ENCODE measurements at regions not wholly inside any gene's neighbourhood (a gene's known extent, or its start where the extent isn't known, plus 50 kb on each side); places are given as distances from the start of the nearest gene placed in this dataset.
"Not testable (repeated sequence)": the region's sequence is repeated elsewhere in the genome, so short reads cannot be mapped to it uniquely, and the experiment has no call there.

GRCh38 chr7:153627323-153627722 lies 424.9 kb upstream of the DPP6 start:
- no peak for DNase-seq (ENCODE audit: low read depth in 2 of 2)

GRCh38 chr7:153628406-153628805 lies 423.8 kb upstream of the DPP6 start:
- no peak for DNase-seq (ENCODE audit: low read depth in 2 of 2)

- no peak for DNase-seq (ENCODE audit: low read depth in 2 of 2)
These were observed 423.4 kb upstream of the DPP6 start for GRCh38 chr7:153628825-153629224.

- DNase-seq (ENCODE audit: low read depth in 2 of 2) = no peak
These were observed 413.3 kb upstream of the DPP6 start for GRCh38 chr7:153638821-153639435.

GRCh38 chr7:153640586-153640985 lies 411.6 kb upstream of the DPP6 start:
- DNase-seq (ENCODE audit: low read depth in 2 of 2) = no peak

- DNase-seq (ENCODE audit: low read depth in 2 of 2) = no peak
These were observed 411.0 kb upstream of the DPP6 start for GRCh38 chr7:153641199-153641598.

GRCh38 chr7:153642989-153643388 lies 409.2 kb upstream of the DPP6 start:
- no peak for DNase-seq (ENCODE audit: low read depth in 2 of 2)

- no peak for DNase-seq (ENCODE audit: low read depth in 2 of 2)
These were observed 394.9 kb upstream of the DPP6 start for GRCh38 chr7:153657182-153657800.

- no peak for DNase-seq (ENCODE audit: low read depth in 2 of 2)
These were observed 377.1 kb upstream of the DPP6 start for GRCh38 chr7:153675131-153675530.

GRCh38 chr7:153682628-153683027 lies 369.6 kb upstream of the DPP6 start:
- no peak for DNase-seq (ENCODE audit: low read depth in 2 of 2)

- DNase-seq (ENCODE audit: low read depth in 2 of 2) = no peak
These were observed 356.0 kb upstream of the DPP6 start for GRCh38 chr7:153696242-153696641.

- DNase-seq (ENCODE audit: low read depth in 2 of 2) = no peak
These were observed 354.2 kb upstream of the DPP6 start for GRCh38 chr7:153698046-153698445.

GRCh38 chr7:153701678-153702077 lies 350.5 kb upstream of the DPP6 start:
- no peak for DNase-seq (ENCODE audit: low read depth in 2 of 2)

- not testable (repeated sequence) for DNase-seq (ENCODE audit: low read depth in 2 of 2)
These were observed 328.3 kb upstream of the DPP6 start for GRCh38 chr7:153723892-153724291.

GRCh38 chr7:153731504-153731903 lies 320.7 kb upstream of the DPP6 start:
- DNase-seq (ENCODE audit: low read depth in 2 of 2) = not testable (repeated sequence)

GRCh38 chr7:153743434-153743833 lies 308.8 kb upstream of the DPP6 start:
- not testable (repeated sequence) for DNase-seq (ENCODE audit: low read depth in 2 of 2)

- DNase-seq (ENCODE audit: low read depth in 2 of 2) = not testable (repeated sequence)
These were observed 304.2 kb upstream of the DPP6 start for GRCh38 chr7:153747969-153748368.

GRCh38 chr7:153748885-153749284 lies 303.3 kb upstream of the DPP6 start:
- DNase-seq (ENCODE audit: low read depth in 2 of 2) = not testable (repeated sequence)

- not testable (repeated sequence) for DNase-seq (ENCODE audit: low read depth in 2 of 2)
These were observed 286.3 kb upstream of the DPP6 start for GRCh38 chr7:153765869-153766268.

- not testable (repeated sequence) for DNase-seq (ENCODE audit: low read depth in 2 of 2)
These were observed 285.3 kb upstream of the DPP6 start for GRCh38 chr7:153766926-153767325.

- no peak for DNase-seq (ENCODE audit: low read depth in 2 of 2)
These were observed 279.2 kb upstream of the DPP6 start for GRCh38 chr7:153772966-153773365.

GRCh38 chr7:153776940-153777339 lies 275.3 kb upstream of the DPP6 start:
- not testable (repeated sequence) for DNase-seq (ENCODE audit: low read depth in 2 of 2)

- not testable (repeated sequence) for DNase-seq (ENCODE audit: low read depth in 2 of 2)
These were observed 254.8 kb upstream of the DPP6 start for GRCh38 chr7:153797363-153797762.

GRCh38 chr7:153808117-153808516 lies 244.1 kb upstream of the DPP6 start:
- no peak for DNase-seq (ENCODE audit: low read depth in 2 of 2)
